Spleen (tissue), 7 donors: ENCODE measurements at regions not wholly inside any gene's neighbourhood (a gene's known extent, or its start where the extent isn't known, plus 50 kb on each side); places are given as distances from the start of the nearest gene placed in this dataset.

ENCODE experiments used
- POLR2A ChIP-seq, 3 donors: fragments of 450-650 bp; IDR thresholded peaks; one replicate each; pipeline ENCODE4 v1.5.1; 2017; ENCODE audit warnings: antibody characterized with exemption in 3 of 3, mild to moderate bottlenecking in 1 of 3
- TF ChIP-seq, protein P1 (sequence below), 11 experiments: fragments of 200-600 bp in 7 of 11; fragments of 450-650 bp in 4 of 11; sonication (generic) in 4 of 11; IDR thresholded peaks in 8 of 11; conservative IDR thresholded peaks in 3 of 11; 1 replicate in 7 of 11; 2 replicates in 4 of 11; pipeline versions ENCODE4 v1.4.0 to v1.8.0; 2016 to 2021; ENCODE audit warnings: antibody characterized with exemption in 11 of 11, inconsistent platforms in 4 of 11, mild to moderate bottlenecking in 1 of 11
- donor health status: DM: no; HTN: no; CAD: no; lungs with moderate emphysema.
- donor health status: DM: no; HTN: no; CAD: no.
- donor health status: DM: no; HTN: no; CAD: no.

DNA sequence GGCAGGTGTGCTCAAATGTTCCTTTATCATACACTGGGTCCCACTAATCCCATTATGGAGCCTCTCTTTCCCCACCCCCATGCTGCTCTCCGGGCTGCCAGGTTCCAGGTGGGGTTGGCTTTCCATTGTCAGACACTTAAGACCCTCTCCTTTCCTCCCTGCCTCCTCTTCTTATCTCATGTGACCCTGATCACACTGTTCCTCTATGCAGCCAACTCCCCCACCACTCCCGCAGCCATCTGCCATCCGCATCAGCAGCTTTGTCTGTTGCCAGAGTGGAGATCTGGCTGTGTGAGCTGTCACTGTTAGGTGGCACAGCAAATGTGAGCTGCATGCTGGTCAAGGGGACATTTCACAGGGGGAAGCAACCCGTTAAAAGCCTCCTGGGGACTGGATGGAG lies 391.4 kb downstream of the TNS3 start:
- TF ChIP-seq, protein P1, sequence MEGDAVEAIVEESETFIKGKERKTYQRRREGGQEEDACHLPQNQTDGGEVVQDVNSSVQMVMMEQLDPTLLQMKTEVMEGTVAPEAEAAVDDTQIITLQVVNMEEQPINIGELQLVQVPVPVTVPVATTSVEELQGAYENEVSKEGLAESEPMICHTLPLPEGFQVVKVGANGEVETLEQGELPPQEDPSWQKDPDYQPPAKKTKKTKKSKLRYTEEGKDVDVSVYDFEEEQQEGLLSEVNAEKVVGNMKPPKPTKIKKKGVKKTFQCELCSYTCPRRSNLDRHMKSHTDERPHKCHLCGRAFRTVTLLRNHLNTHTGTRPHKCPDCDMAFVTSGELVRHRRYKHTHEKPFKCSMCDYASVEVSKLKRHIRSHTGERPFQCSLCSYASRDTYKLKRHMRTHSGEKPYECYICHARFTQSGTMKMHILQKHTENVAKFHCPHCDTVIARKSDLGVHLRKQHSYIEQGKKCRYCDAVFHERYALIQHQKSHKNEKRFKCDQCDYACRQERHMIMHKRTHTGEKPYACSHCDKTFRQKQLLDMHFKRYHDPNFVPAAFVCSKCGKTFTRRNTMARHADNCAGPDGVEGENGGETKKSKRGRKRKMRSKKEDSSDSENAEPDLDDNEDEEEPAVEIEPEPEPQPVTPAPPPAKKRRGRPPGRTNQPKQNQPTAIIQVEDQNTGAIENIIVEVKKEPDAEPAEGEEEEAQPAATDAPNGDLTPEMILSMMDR (IDR thresholded peaks at IDR 0.05 in 8 of 11, conservative IDR thresholded peaks at IDR 0.05 in 3 of 11) = no peak
- TF ChIP-seq POLR2A (IDR thresholded peaks at IDR 0.05) = no peak
